OCI-LY1 (cell line): ENCODE measurements at regions not wholly inside any gene's neighbourhood (a gene's known extent, or its start where the extent isn't known, plus 50 kb on each side); places are given as distances from the start of the nearest gene placed in this dataset.

Experiments used
- H2AFZ ChIP-seq: fragments of 200-600 bp; sonication (generic), shearing (Covaris generic); 2 replicates; pipeline ENCODE4 v1.6.0; 2014; ENCODE audit warnings: antibody characterized with exemption, mild to moderate bottlenecking, low read length
- H3F3A ChIP-seq: fragments of 200-600 bp; sonication (generic), shearing (Covaris generic); 2 replicates; pipeline ENCODE4 v1.6.0; 2014; ENCODE audit warnings: mild to moderate bottlenecking, antibody characterized with exemption, low read length, moderate library complexity; ENCODE audit not compliant: insufficient read depth
- H3K27ac ChIP-seq: fragments of 200-600 bp; sonication (generic); 2 replicates; pipeline ENCODE4 v1.5.1; 2014; ENCODE audit warnings: low read length, mixed run types, mild to moderate bottlenecking, low read depth; ENCODE audit not compliant: poor library complexity, severe bottlenecking
- H3K27me3 ChIP-seq: fragments of 200-600 bp; sonication (generic); 2 replicates; pipeline ENCODE4 v1.6.0; 2014; ENCODE audit warnings: antibody characterized with exemption, mild to moderate bottlenecking, low read length, moderate library complexity; ENCODE audit not compliant: insufficient read depth
- H3K36me3 ChIP-seq: fragments of 200-600 bp; sonication (generic); 2 replicates; pipeline ENCODE4 v1.6.1; 2014; ENCODE audit warnings: mild to moderate bottlenecking, antibody characterized with exemption, low read length, moderate library complexity, mixed read lengths; ENCODE audit not compliant: insufficient read depth
- H3K4me1 ChIP-seq: fragments of 200-600 bp; sonication (generic); 2 replicates; pipeline ENCODE4 v1.5.1; 2014; ENCODE audit warnings: mild to moderate bottlenecking, low read length, moderate library complexity; ENCODE audit not compliant: insufficient read depth, severe bottlenecking
- H3K4me2 ChIP-seq: fragments of 200-600 bp; sonication (generic), shearing (Covaris generic); 2 replicates; pipeline ENCODE4 v1.6.1; 2014; ENCODE audit warnings: low read length
- H3K4me3 ChIP-seq: fragments of 200-600 bp; sonication (generic); 2 replicates; pipeline ENCODE4 v1.5.1; 2014; ENCODE audit warnings: low read length, low read depth, mild to moderate bottlenecking, mixed read lengths; ENCODE audit not compliant: poor library complexity, severe bottlenecking
- H3K79me2 ChIP-seq: fragments of 200-600 bp; shearing (Covaris generic); 2 replicates; pipeline ENCODE4 v1.6.1; 2016; ENCODE audit warnings: mixed run types, low read length, mixed read lengths; ENCODE audit not compliant: insufficient read depth
- H3K9ac ChIP-seq: fragments of 200-600 bp; sonication (generic), shearing (Covaris generic); 2 replicates; pipeline ENCODE4 v1.6.1; 2014; ENCODE audit warnings: mild to moderate bottlenecking, low read length, mixed read lengths
- H3K9me2 ChIP-seq: fragments of 200-600 bp; sonication (generic), shearing (Covaris generic); 2 replicates; pipeline ENCODE4 v1.6.1; 2014; ENCODE audit warnings: low read depth, mild to moderate bottlenecking, low read length, mixed read lengths
- H3K9me3 ChIP-seq: fragments of 200-600 bp; shearing (Covaris generic); 2 replicates; pipeline ENCODE4 v1.6.1; 2014; ENCODE audit warnings: low read length, mixed read lengths
- H4K20me1 ChIP-seq: fragments of 200-600 bp; sonication (generic), shearing (Covaris generic); 2 replicates; pipeline ENCODE4 v1.6.0; 2016; ENCODE audit warnings: mild to moderate bottlenecking, low read length; ENCODE audit not compliant: insufficient read depth
- CTCF ChIP-seq: fragments of 200-600 bp; sonication (generic), shearing (Covaris generic); IDR thresholded peaks from 2 replicates; pipeline ENCODE4 v1.5.1; 2017; ENCODE audit warnings: mild to moderate bottlenecking, antibody characterized with exemption, low read length, moderate library complexity, mixed read lengths
- EZH2 ChIP-seq: fragments of 200-600 bp; sonication (generic), shearing (Covaris generic); IDR thresholded peaks from 2 replicates; pipeline ENCODE4 v1.8.0; 2017; ENCODE audit warnings: borderline replicate concordance, mixed run types, mild to moderate bottlenecking, antibody characterized with exemption, low read length, moderate library complexity, mixed read lengths

- Histone ChIP-seq H3K9me3 (no peaks in the 10 kb centered on the region), H3K27ac (no peak overlapping the region), H3K36me3 (no peaks in the 10 kb centered on the region), H3K4me2 (no peak overlapping the region), H3K9ac (no peak overlapping the region), H3K27me3 (no peaks in the 10 kb centered on the region), H2AFZ (no peak overlapping the region), H3K9me2 (no peaks in the 10 kb centered on the region), H3K4me1 (no peaks in the 10 kb centered on the region), H4K20me1 (no peaks in the 10 kb centered on the region), H3K79me2 (no peaks in the 10 kb centered on the region), H3K4me3 (no peak overlapping the region), H3F3A (no peaks in the 10 kb centered on the region)
- no peak for TF ChIP-seq CTCF
Measured at GRCh38 chr3:6803619-6804018, 57.3 kb upstream of the GRM7 start.

DNA sequence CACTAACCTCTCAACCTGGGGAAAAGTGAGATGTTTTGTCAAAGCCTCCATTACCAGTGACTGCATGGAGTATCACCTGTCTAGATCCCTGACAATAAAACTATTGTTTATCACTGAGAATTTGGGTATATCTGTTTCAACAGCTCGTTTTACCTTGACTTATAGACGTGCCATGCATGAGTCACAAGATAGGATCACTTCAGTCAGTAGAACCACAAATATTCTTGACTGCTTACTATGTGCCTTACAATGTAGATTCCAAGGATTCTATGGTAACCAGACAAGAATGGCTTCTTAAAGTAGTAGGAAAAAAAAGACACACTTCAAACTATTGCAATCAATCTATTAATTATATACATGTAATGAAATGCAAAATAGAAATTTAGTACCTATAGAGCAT lies 55.7 kb upstream of the GRM7 start:
- TF ChIP-seq EZH2 (no peak), CTCF (no peak)
- Histone ChIP-seq H3K36me3 (no peaks in the 10 kb centered on the region), H3K4me1 (no peaks in the 10 kb centered on the region)

GRCh38 chr3:6806991-6807390 lies 53.9 kb upstream of the GRM7 start:
- H3K79me2 ChIP-seq, result no peaks in the 10 kb centered on the region
- no peak overlapping the region for H3K27ac ChIP-seq
- no peaks in the 10 kb centered on the region for H3K9me2 ChIP-seq
- no peak overlapping the region for H3K4me3 ChIP-seq
- H2AFZ ChIP-seq, result no peak overlapping the region
- H3F3A ChIP-seq, result no peaks in the 10 kb centered on the region
- no peaks in the 10 kb centered on the region for H3K4me1 ChIP-seq
- H3K4me2 ChIP-seq, result no peak overlapping the region
- no peaks in the 10 kb centered on the region for H3K36me3 ChIP-seq
- H4K20me1 ChIP-seq, result no peaks in the 10 kb centered on the region
- no peak overlapping the region for H3K9ac ChIP-seq
- H3K9me3 ChIP-seq, result no peaks in the 10 kb centered on the region
- TF ChIP-seq CTCF, result no peak
- TF ChIP-seq EZH2, result no peak
- no peaks in the 10 kb centered on the region for H3K27me3 ChIP-seq

More for the DNA sequence above, 55.7 kb upstream of the GRM7 start:
- H3K9me2 ChIP-seq, result no peaks in the 10 kb centered on the region
- no peak overlapping the region for H3K4me3 ChIP-seq
- no peak overlapping the region for H3K9ac ChIP-seq
- no peaks in the 10 kb centered on the region for H3K79me2 ChIP-seq
- H3K4me2 ChIP-seq, result no peak overlapping the region
- no peaks in the 10 kb centered on the region for H3K27me3 ChIP-seq
- no peaks in the 10 kb centered on the region for H3K9me3 ChIP-seq
- no peak overlapping the region for H3K27ac ChIP-seq
- H3F3A ChIP-seq, result no peaks in the 10 kb centered on the region
- no peak overlapping the region for H2AFZ ChIP-seq
- no peaks in the 10 kb centered on the region for H4K20me1 ChIP-seq
